GM18907 (cell line): ENCODE measurements at regions not wholly inside any gene's neighbourhood (a gene's known extent, or its start where the extent isn't known, plus 50 kb on each side); places are given as distances from the start of the nearest gene placed in this dataset.

Source experiments
- ATAC-seq: cut with Tn5 transposase; IDR thresholded peaks from one replicate; pipeline ENCODE4 v1.9.1; 2021; ENCODE audit warnings: mild to moderate bottlenecking, moderate library complexity; ENCODE audit not compliant: unreplicated experiment

- ATAC-seq = no peak
Observed at GRCh38 chr4:163748449-163748848, 254.0 kb downstream of the TMA16 start.

GRCh38 chr4:163755013-163755412, 260.5 kb downstream of the TMA16 start:
- peak; percentile 79 for ATAC-seq

DNA sequence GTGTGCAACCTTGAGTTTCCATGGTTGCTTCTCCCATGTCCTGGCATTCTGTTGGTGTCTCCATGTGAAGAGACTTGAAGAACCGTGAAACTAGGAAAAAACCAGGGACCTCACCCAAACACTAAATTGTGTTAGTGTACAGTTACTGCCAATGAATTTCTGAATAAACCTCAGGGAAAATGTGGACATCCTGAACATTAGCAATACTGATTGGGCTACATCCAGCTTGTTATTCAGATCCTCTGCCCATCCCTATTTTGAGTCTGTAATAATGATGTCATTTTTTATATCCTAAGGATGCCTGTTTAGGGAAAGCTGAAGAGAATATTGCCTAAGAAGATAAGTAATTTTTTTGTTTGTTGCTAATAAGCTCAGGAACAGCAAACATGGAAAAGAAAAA, 262.7 kb downstream of the TMA16 start:
- ATAC-seq = no peak

DNA sequence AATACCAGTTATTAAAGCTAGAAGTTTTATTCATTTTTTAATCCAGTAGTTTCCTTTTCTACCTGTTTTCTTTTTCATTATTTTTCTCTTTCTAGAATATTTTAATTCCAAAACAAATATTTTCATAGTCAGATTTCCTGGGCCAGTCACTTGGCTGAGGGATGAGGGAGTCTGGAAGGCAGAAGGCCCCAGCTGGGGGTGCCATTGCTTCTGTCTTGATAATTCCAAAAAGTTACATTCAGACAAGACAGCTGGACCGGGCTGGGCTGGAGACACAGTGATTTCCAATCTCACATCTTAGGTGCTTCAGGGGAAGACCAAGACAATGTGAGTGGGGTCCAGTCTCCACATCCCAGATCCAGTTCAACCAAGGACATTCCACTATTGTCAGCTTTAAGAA, 263.5 kb downstream of the TMA16 start:
- ATAC-seq = no peak

GRCh38 chr4:163762741-163763140, 268.3 kb downstream of the TMA16 start:
- ATAC-seq = no peak

GRCh38 chr4:163764569-163764968, 270.1 kb downstream of the TMA16 start:
- no peak for ATAC-seq

DNA sequence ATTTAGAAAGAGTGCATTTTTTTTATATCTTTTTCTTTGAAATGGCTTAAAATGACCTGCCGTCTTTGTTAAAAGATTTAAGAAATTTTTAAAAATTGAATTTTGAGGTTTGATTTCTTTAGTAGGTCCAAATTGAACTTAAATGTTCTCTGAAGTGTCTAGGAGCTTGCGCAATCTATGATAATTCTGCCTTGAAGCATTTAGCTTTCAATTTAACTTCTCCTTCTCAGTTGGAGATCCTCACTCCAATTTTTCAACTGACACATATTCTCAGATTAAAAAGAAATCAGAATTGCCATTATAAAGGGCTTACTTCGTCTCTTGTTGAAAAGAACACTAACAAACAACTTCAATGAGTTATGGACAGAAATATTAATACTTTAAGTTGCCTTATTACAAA, 273.5 kb downstream of the TMA16 start:
- ATAC-seq = no peak

GRCh38 chr4:163772238-163772637, 277.7 kb downstream of the TMA16 start:
- no peak for ATAC-seq

- ATAC-seq = no peak
Observed at GRCh38 chr4:163773940-163774339, 279.4 kb downstream of the TMA16 start.

- no peak for ATAC-seq
Observed at GRCh38 chr4:163776957-163777356, 282.5 kb downstream of the TMA16 start.

DNA sequence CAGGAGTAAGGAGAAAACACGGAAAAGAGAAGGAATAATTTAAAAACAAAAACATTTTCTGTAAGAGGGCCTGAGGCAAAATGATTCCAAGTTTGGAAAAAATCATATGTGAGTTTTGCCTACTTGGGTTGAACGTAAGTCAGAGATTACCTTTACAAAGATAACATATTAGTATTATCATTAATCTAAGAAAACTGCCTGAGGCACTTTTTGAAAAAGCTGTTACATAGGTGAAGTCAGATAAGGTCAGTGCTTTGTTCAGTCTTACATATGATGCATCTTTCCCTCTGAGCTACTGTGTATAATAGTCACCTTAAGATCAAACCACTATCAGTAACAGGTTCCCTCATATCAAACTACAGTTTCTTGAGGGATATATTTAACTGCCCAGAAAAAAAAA, 287.2 kb downstream of the TMA16 start:
- ATAC-seq = no peak

DNA sequence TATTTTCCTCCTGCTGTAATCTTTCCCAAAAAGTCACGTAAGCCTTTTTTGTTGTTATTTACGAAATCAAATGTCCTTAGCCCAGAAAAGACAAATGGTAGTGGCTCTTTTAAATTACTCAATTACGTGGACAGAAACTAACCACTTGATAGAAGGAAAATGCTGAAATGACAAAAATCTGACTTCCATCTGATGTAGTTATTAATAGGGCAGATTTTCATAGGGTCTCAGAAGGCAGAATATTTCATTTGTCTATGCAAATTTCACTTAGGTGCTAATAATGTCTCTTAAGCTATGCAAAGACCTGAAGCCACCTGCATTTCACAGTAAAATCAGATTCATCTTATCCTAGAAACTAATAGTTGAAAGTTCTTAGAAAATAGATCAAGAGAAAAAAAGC, 295.7 kb downstream of the TMA16 start:
- ATAC-seq = no peak

DNA sequence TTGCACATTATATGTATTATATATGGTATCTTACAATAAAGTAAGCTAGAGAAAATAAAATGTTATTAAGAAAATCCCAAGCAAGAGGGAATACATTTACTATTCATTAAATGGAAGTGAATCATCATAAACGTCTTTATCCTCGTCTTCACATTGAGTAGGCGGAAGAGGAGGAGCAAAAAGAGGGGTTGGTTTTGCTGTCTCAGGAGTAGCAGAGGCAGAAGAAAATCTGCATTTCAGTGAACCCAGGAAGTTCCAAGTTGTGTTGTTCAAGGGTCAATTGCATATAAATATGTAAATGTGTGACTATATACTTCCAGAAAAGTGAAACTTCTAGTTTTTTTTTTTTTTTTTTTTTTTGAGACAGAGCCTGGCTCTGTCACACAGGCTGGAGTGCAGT, 301.4 kb downstream of the TMA16 start:
- ATAC-seq = no peak

DNA sequence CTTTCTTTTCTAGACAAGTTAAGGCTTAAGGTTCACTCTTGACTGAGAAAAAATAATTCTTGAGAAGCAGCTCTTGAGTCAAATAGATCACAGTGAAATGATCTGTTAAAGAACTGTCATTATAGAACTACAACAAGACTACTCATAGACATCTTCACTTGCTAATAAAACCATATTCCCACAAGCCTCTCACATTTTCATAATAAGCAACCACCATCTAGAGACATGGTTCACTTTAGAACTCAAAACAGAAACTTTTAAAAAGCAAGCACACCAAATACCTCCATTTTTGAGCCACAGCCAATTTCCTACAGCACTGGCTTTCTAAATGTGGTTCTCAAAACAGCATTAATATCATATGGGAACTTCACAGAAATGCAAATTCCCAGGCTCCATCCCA, 309.5 kb downstream of the TMA16 start:
- no peak for ATAC-seq

DNA sequence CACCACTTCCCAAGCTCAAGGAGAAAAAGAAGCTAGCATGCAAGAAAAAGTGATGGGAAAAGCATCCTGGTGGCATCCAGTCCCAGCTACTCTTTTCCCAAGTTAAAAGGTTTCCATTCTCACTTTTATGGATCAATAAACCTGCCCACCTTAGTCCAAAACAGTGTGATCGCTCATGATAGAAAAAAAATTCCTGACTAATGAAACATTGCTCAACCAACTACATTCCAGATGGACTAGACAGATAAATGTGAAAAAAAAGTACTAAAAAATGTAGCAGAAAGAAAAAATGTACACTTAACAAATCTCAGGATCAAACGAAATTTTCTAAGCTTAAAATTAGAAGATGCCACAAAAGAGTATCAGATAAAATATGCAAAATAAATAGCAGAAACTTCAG, 312.2 kb downstream of the TMA16 start:
- no peak for ATAC-seq

- ATAC-seq = no peak
Observed at GRCh38 chr4:163808011-163808410, 313.5 kb downstream of the TMA16 start.

DNA sequence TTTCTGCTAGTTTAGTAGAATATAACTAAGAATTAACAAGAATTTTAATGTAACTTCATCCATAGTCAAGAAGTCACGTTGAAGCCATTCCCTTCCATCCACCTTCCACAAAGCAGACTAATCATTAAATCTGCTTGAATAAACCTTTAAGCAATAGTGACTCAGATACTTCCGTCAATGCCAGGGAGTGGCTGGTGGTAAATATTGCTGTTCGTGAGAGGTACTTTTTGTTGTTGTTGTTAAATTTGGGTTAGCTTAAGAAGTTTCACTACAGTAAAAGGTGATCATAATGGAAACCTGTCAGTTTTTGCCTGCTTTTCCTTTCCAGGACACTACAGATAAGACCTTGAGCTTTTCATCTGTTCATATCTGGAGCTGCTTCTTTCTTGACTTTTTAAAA, 316.3 kb downstream of the TMA16 start:
- ATAC-seq = peak; percentile 71

- peak; percentile 76 for ATAC-seq
Observed at GRCh38 chr4:163815776-163816175, 321.3 kb downstream of the TMA16 start.

GRCh38 chr4:163816494-163816893, 322.0 kb downstream of the TMA16 start:
- no peak for ATAC-seq

DNA sequence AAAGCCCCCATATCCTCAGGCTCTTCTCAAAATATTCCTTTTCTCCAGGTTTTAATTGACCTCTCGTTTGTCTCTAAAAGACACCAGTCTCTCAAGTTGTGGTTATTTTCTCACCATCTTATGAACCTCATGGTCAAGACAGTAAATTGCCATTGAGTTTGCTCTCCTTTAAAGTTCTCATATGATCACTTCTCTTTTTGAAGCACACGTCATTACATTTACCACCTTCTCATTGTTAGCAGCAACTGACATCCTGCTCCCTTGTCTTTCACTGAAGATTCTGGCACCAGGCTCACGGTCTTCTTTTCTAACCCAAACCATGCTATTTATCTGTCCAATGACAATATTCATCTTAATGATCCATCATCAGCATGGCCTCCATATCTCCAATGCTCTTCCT, 324.2 kb downstream of the TMA16 start:
- peak; percentile 32 for ATAC-seq

- no peak for ATAC-seq
Observed at GRCh38 chr4:163833669-163834068, 339.2 kb downstream of the TMA16 start.

DNA sequence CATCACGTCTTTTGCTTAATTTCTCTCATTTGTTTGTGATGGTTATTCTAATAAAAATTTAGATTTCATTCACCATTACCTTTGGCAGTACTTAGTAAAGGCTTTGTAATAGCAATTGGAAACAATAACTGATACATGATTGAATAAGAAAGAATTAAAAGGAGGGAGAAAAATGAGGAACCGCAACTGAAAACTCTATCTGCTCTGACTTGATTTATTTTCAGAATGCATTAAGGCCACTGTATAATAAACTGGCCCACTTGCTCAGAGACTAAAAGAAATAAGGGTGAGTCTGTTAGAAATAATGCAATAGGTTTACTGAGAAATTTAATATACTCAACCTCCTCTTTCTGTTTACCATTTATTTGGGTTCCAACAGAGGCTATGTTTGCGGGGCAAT, 351.5 kb downstream of the TMA16 start:
- ATAC-seq = no peak

DNA sequence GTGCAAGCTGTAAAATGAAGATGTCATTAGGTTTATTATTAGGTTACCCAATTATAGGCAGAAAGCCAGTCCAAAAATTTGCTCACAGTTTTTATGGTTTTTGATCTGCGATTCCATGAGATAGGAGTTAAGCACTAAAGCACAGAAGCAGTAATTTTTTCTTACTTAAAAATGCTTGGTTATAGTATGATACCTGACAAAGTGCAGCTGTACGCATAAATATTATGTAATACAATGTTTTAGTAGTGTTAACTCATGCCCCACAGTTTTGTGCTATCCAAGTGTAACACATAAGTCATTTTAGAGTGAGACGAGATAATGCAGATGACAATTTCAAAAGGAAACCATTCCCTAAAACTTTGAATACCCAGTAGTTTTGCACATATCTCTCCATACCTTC, 357.8 kb downstream of the TMA16 start:
- ATAC-seq = no peak

DNA sequence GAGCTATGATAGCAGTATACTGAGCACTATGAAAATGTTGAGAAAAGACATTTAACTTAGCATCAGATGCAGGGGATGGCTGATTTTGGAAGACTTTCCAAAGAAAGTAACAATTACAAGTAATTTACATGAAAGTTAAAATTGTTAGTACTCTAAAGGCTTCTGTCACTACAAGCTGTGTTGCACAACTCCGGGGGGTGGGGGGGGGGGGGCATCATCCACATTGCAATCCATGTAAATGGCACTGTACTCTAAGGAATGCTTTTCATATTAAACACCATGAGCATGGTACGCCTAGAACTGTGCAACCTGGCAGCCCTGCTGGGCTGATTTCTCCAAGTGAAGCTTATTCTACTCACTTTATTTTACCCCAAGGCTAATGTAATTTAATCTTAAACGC, 363.4 kb downstream of the TMA16 start:
- ATAC-seq = no peak
